Ovary (tissue), 3 donors: ENCODE measurements at regions not wholly inside any gene's neighbourhood (a gene's known extent, or its start where the extent isn't known, plus 50 kb on each side); places are given as distances from the start of the nearest gene placed in this dataset.

Experiments
- POLR2A ChIP-seq: fragments of 450-650 bp; IDR thresholded peaks from one replicate; pipeline ENCODE4 v1.6.1; 2017; ENCODE audit warnings: antibody characterized with exemption, mild to moderate bottlenecking, moderate library complexity
- TF ChIP-seq, protein P1 (sequence below), 3 donors: fragments of 450-650 bp in 2 of 3; fragments of 200-600 bp in 1 of 3; IDR thresholded peaks; one replicate each; pipeline versions ENCODE4 v1.5.1 to v1.8.0; 2016 to 2022; ENCODE audit warnings: antibody characterized with exemption in 3 of 3, mild to moderate bottlenecking in 1 of 3
- donor health status: DM: no; HTN: no; CAD: no.

DNA sequence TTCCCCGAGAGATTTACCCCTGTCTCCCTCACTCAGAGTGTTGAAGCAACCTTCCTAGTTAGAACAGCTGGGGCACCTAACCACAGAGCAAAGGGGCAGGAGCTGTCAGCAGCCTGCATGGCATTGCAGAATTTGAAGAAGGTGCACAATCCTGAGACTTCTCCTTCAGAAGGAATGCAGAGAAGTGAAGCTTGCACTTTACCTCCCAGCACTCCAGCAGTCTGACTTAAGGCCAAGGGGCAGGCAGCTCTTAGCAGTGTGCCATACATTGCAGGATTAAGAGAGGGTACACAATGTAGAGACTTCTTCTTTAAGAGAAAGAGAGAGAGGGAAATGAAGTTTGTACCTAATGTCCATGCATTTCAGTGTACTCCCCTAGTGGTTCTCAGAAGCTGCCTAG, 236.0 kb upstream of the FBXL7 start:
- TF ChIP-seq, protein P1, sequence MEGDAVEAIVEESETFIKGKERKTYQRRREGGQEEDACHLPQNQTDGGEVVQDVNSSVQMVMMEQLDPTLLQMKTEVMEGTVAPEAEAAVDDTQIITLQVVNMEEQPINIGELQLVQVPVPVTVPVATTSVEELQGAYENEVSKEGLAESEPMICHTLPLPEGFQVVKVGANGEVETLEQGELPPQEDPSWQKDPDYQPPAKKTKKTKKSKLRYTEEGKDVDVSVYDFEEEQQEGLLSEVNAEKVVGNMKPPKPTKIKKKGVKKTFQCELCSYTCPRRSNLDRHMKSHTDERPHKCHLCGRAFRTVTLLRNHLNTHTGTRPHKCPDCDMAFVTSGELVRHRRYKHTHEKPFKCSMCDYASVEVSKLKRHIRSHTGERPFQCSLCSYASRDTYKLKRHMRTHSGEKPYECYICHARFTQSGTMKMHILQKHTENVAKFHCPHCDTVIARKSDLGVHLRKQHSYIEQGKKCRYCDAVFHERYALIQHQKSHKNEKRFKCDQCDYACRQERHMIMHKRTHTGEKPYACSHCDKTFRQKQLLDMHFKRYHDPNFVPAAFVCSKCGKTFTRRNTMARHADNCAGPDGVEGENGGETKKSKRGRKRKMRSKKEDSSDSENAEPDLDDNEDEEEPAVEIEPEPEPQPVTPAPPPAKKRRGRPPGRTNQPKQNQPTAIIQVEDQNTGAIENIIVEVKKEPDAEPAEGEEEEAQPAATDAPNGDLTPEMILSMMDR (IDR thresholded peaks at IDR 0.05), result no peak
- no peak for TF ChIP-seq POLR2A
